ENCODE measurements at regions not wholly inside any gene's neighbourhood (a gene's known extent, or its start where the extent isn't known, plus 50 kb on each side); places are given as distances from the start of the nearest gene placed in this dataset.

GRCh38 chr18:40243607-40244006 lies 1711.4 kb upstream of the PIK3C3 start:
- BruUV-seq (replicated peaks): no TSS peak
- Histone ChIP-seq H2AFZ (ENCODE audit: low read length) (no peak overlapping the region), H3K36me3 (ENCODE audit: insufficient read depth, low read length) (no peaks in the 10 kb centered on the region), H3K9me2 (ENCODE audit: insufficient read depth, low read length) (no peaks in the 10 kb centered on the region), H3K27ac (ENCODE audit: low read depth, low read length, poor library complexity, severe bottlenecking) (no peak overlapping the region), H3K4me3 (ENCODE audit: low read depth, low read length, poor library complexity, severe bottlenecking) (no peak overlapping the region), H4K20me1 (ENCODE audit: insufficient read depth, low read length) (no peaks in the 10 kb centered on the region), H3K4me2 (ENCODE audit: low read length) (no peak overlapping the region), H3K9me3 (ENCODE audit: low read length) (no peaks in the 10 kb centered on the region), H3K4me1 (ENCODE audit: insufficient read depth, low read length, poor library complexity, severe bottlenecking) (no peaks in the 10 kb centered on the region), H3K79me2 (ENCODE audit: insufficient read depth, low read depth, low read length) (no peaks in the 10 kb centered on the region)
- TF ChIP-seq CTCF (conservative IDR thresholded peaks at IDR 0.05; ENCODE audit: low read length) (no peak), EZH2phosphoT487 (IDR thresholded peaks at IDR 0.05; ENCODE audit: borderline replicate concordance, low read depth, low read length) (no peak)
- ChIA-PET POLR2A (interaction anchor here (1.2 kb wide), 1 partner anchor 13 kb away, joined by 5 read pairs; no protein-coding TSS in a partner anchor), CTCF (ENCODE audit: unreplicated experiment) (no interaction called here)
- intact Hi-C loops (cut with micrococcal nuclease; ENCODE audit: unreplicated experiment): no loop called here
- DNase-seq (ENCODE audit: low spot score): no peak

- Histone ChIP-seq H3K9me2 (ENCODE audit: insufficient read depth, low read length) (no peaks in the 10 kb centered on the region), H2AFZ (ENCODE audit: low read length) (no peak overlapping the region), H3K27ac (ENCODE audit: low read depth, low read length, poor library complexity, severe bottlenecking) (no peak overlapping the region), H3K4me2 (ENCODE audit: low read length) (no peak overlapping the region), H3K79me2 (ENCODE audit: insufficient read depth, low read depth, low read length) (no peaks in the 10 kb centered on the region), H3K4me1 (ENCODE audit: insufficient read depth, low read length, poor library complexity, severe bottlenecking) (no peaks in the 10 kb centered on the region), H3K9me3 (ENCODE audit: low read length) (no peaks in the 10 kb centered on the region), H4K20me1 (ENCODE audit: insufficient read depth, low read length) (no peaks in the 10 kb centered on the region), H3K4me3 (ENCODE audit: low read depth, low read length, poor library complexity, severe bottlenecking) (no peak overlapping the region), H3K36me3 (ENCODE audit: insufficient read depth, low read length) (no peaks in the 10 kb centered on the region)
- CTCF ChIA-PET (ENCODE audit: unreplicated experiment): no interaction called here
- intact Hi-C loops (cut with micrococcal nuclease; ENCODE audit: unreplicated experiment): no loop called here
- no TSS peak for BruUV-seq (replicated peaks)
- POLR2A ChIA-PET: no interaction called here
- no peak for TF ChIP-seq CTCF (conservative IDR thresholded peaks at IDR 0.05; ENCODE audit: low read length)
- TF ChIP-seq EZH2phosphoT487 (IDR thresholded peaks at IDR 0.05; ENCODE audit: borderline replicate concordance, low read depth, low read length): no peak
- no peak for DNase-seq (ENCODE audit: low spot score)
Measured at GRCh38 chr18:40235836-40236235, 1719.2 kb upstream of the PIK3C3 start.

GRCh38 chr18:40235323-40235722 lies 1719.7 kb upstream of the PIK3C3 start:
- POLR2A ChIA-PET: no interaction called here

More at GRCh38 chr18:40235323-40235722, 1719.7 kb upstream of the PIK3C3 start:
- BruUV-seq (replicated peaks): no TSS peak
- H3K9me3 ChIP-seq (ENCODE audit: low read length): no peaks in the 10 kb centered on the region
- no peak overlapping the region for H2AFZ ChIP-seq (ENCODE audit: low read length)
- CTCF ChIA-PET (ENCODE audit: unreplicated experiment): no interaction called here
- no peak overlapping the region for H3K4me3 ChIP-seq (ENCODE audit: low read depth, low read length, poor library complexity, severe bottlenecking)
- no peak overlapping the region for H3K4me2 ChIP-seq (ENCODE audit: low read length)
- H3K4me1 ChIP-seq (ENCODE audit: insufficient read depth, low read length, poor library complexity, severe bottlenecking): no peaks in the 10 kb centered on the region
- no peaks in the 10 kb centered on the region for H3K9me2 ChIP-seq (ENCODE audit: insufficient read depth, low read length)
- H3K27ac ChIP-seq (ENCODE audit: low read depth, low read length, poor library complexity, severe bottlenecking): no peak overlapping the region
- no peaks in the 10 kb centered on the region for H3K36me3 ChIP-seq (ENCODE audit: insufficient read depth, low read length)
- intact Hi-C loops (cut with micrococcal nuclease; ENCODE audit: unreplicated experiment): no loop called here
- no peaks in the 10 kb centered on the region for H4K20me1 ChIP-seq (ENCODE audit: insufficient read depth, low read length)
- no peak for DNase-seq (ENCODE audit: low spot score)
- H3K79me2 ChIP-seq (ENCODE audit: insufficient read depth, low read depth, low read length): no peaks in the 10 kb centered on the region
- no peak for TF ChIP-seq CTCF (conservative IDR thresholded peaks at IDR 0.05; ENCODE audit: low read length)
- TF ChIP-seq EZH2phosphoT487 (IDR thresholded peaks at IDR 0.05; ENCODE audit: borderline replicate concordance, low read depth, low read length): no peak
